ENCODE measurements at regions not wholly inside any gene's neighbourhood (a gene's known extent, or its start where the extent isn't known, plus 50 kb on each side); places are given as distances from the start of the nearest gene placed in this dataset.

DNA sequence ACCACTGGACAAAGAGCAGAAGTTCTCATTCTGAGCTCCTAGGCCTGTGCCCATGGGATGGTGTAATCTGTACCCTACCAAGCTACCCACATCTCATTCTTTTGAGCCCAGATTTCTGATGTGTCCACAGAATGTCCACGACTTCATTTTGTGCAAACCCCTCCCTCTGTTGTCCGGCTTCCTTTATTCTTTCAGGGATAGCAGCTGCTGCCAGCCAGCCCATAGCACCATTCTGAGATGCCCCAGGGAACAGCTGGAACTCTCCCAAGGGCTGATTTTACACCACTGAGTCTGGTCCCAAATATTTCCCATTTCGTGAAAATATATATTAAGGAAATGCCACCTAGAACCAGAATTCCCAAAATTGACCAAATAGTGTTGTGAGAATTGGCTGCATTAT is 236.6 kb downstream of the SATB1 start:
- TF ChIP-seq, protein P1, sequence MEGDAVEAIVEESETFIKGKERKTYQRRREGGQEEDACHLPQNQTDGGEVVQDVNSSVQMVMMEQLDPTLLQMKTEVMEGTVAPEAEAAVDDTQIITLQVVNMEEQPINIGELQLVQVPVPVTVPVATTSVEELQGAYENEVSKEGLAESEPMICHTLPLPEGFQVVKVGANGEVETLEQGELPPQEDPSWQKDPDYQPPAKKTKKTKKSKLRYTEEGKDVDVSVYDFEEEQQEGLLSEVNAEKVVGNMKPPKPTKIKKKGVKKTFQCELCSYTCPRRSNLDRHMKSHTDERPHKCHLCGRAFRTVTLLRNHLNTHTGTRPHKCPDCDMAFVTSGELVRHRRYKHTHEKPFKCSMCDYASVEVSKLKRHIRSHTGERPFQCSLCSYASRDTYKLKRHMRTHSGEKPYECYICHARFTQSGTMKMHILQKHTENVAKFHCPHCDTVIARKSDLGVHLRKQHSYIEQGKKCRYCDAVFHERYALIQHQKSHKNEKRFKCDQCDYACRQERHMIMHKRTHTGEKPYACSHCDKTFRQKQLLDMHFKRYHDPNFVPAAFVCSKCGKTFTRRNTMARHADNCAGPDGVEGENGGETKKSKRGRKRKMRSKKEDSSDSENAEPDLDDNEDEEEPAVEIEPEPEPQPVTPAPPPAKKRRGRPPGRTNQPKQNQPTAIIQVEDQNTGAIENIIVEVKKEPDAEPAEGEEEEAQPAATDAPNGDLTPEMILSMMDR (IDR thresholded peaks at IDR 0.05; ENCODE audit: low read depth, low read length), result no peak
- no peak for TF ChIP-seq POLR2A (IDR thresholded peaks at IDR 0.05; ENCODE audit: extremely low read depth, insufficient read length)

All from NB4 (cell line).